PC-3 (cell line): ENCODE measurements at regions not wholly inside any gene's neighbourhood (a gene's known extent, or its start where the extent isn't known, plus 50 kb on each side); places are given as distances from the start of the nearest gene placed in this dataset.

Source experiments
- EZH2 ChIP-seq: fragments of 300-600 bp; sonication (generic); IDR thresholded peaks from one replicate; pipeline ENCODE4 v1.6.1; 2017; ENCODE audit warnings: antibody characterized with exemption, mild to moderate bottlenecking, low read length; ENCODE audit not compliant: unreplicated experiment
- EZH2phosphoT487 ChIP-seq: fragments of 300-600 bp; sonication (generic); IDR thresholded peaks from 2 replicates; pipeline ENCODE4 v1.6.1; 2018; ENCODE audit warnings: mild to moderate bottlenecking, antibody characterized with exemption, low read length, borderline replicate concordance
- TF ChIP-seq, protein P1 (sequence below): fragments of 300-600 bp; sonication (generic); conservative IDR thresholded peaks from 2 replicates; pipeline ENCODE4 v1.5.1; 2017; ENCODE audit warnings: antibody characterized with exemption, low read depth, mild to moderate bottlenecking, low read length

DNA sequence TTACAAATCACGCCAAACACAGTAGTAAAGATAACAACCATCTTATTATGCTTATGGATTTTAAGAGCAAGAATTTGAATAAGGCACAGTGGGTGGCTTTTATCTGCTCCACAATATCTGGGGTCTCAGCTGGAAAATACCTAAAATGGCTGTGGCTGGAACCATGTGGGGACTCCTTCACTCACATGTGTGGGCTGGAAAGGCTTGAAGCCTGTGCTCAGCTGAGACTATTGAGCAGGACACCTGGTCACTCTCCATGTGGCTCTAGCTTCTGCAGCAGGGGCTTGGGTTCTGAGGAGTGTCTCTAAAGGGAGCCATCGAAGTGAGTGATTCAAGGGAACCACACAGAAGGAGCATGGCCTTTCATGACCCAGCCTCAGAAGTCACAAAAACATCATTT is 239.6 kb upstream of the B3GALT2 start:
- no peak for TF ChIP-seq EZH2
- TF ChIP-seq, protein P1, sequence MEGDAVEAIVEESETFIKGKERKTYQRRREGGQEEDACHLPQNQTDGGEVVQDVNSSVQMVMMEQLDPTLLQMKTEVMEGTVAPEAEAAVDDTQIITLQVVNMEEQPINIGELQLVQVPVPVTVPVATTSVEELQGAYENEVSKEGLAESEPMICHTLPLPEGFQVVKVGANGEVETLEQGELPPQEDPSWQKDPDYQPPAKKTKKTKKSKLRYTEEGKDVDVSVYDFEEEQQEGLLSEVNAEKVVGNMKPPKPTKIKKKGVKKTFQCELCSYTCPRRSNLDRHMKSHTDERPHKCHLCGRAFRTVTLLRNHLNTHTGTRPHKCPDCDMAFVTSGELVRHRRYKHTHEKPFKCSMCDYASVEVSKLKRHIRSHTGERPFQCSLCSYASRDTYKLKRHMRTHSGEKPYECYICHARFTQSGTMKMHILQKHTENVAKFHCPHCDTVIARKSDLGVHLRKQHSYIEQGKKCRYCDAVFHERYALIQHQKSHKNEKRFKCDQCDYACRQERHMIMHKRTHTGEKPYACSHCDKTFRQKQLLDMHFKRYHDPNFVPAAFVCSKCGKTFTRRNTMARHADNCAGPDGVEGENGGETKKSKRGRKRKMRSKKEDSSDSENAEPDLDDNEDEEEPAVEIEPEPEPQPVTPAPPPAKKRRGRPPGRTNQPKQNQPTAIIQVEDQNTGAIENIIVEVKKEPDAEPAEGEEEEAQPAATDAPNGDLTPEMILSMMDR = no peak
- no peak for TF ChIP-seq EZH2phosphoT487
